ENCODE measurements at regions not wholly inside any gene's neighbourhood (a gene's known extent, or its start where the extent isn't known, plus 50 kb on each side); places are given as distances from the start of the nearest gene placed in this dataset.

DNA sequence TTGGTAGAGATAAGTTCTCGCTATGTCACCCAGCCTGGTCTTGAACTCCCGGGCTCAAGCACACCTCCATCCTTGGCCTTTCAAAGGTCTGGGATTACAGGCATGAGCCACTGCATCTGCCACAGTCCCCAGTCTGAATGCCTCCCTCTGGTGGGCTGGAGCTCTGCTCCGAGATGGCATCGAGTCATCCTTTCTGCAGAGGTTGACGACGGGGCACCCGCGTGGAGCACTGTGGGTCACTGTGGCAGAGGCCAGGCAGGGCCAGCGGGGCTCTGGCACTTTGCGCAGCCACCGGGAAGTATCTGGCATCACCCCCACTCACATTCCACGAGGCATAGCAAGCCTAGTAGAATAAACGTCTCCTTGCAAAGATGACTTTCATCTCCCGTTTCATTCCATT lies 163.3 kb upstream of the DIO3 start:
- TF ChIP-seq, protein P1, sequence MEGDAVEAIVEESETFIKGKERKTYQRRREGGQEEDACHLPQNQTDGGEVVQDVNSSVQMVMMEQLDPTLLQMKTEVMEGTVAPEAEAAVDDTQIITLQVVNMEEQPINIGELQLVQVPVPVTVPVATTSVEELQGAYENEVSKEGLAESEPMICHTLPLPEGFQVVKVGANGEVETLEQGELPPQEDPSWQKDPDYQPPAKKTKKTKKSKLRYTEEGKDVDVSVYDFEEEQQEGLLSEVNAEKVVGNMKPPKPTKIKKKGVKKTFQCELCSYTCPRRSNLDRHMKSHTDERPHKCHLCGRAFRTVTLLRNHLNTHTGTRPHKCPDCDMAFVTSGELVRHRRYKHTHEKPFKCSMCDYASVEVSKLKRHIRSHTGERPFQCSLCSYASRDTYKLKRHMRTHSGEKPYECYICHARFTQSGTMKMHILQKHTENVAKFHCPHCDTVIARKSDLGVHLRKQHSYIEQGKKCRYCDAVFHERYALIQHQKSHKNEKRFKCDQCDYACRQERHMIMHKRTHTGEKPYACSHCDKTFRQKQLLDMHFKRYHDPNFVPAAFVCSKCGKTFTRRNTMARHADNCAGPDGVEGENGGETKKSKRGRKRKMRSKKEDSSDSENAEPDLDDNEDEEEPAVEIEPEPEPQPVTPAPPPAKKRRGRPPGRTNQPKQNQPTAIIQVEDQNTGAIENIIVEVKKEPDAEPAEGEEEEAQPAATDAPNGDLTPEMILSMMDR (IDR thresholded peaks at IDR 0.05; ENCODE audit: low read depth, low read length) = no peak
- TF ChIP-seq EZH2phosphoT487 (IDR thresholded peaks at IDR 0.05; ENCODE audit: low read depth) = no peak

All from OCI-LY3 (cell line).